SK-MEL-5 (cell line): ENCODE measurements at regions not wholly inside any gene's neighbourhood (a gene's known extent, or its start where the extent isn't known, plus 50 kb on each side); places are given as distances from the start of the nearest gene placed in this dataset.
"Not testable (repeated sequence)": the region's sequence is repeated elsewhere in the genome, so short reads cannot be mapped to it uniquely, and the experiment has no call there.

Experiments used
- DNase-seq: peaks from one replicate; pipeline ENCODE4 v3.0.0-alpha.2; 2016; ENCODE audit warnings: low read depth, low spot score
- in situ Hi-C: cut with HindIII; loops from 2 replicates; pipeline ENCODE4 v1.10.0; 2016; ENCODE audit warnings: low sequenced_read_pairs, high pct_unique_total_duplicates, low pct_unique_long_range_greater_than_20kb

GRCh38 chr20:40865095-40865494, 163.5 kb upstream of the TOP1 start:
- DNase-seq, result no peak
- in situ Hi-C loops, result no loop called here

GRCh38 chr20:40866056-40866455, 162.6 kb upstream of the TOP1 start:
- in situ Hi-C loops, result no loop called here
- DNase-seq, result no peak

GRCh38 chr20:40868551-40869217, 159.9 kb upstream of the TOP1 start:
- in situ Hi-C loops, result no loop called here
- DNase-seq, result no peak

- in situ Hi-C loops, result no loop called here
- DNase-seq, result no peak
Measured at GRCh38 chr20:40869218-40870147, 159.1 kb upstream of the TOP1 start.

GRCh38 chr20:40875116-40876085, 153.2 kb upstream of the TOP1 start:
- in situ Hi-C loops, result no loop called here

GRCh38 chr20:40878099-40878498, 150.5 kb upstream of the TOP1 start:
- in situ Hi-C loops, DNase-seq: not testable (repeated sequence)

More at GRCh38 chr20:40875116-40876085, 153.2 kb upstream of the TOP1 start:
- no peak for DNase-seq

- DNase-seq, result peak; percentile 15
- in situ Hi-C loops, result no loop called here
Measured at GRCh38 chr20:40880063-40880728, 148.4 kb upstream of the TOP1 start.

- in situ Hi-C loops, result no loop called here
- DNase-seq, result no peak
Measured at GRCh38 chr20:40880729-40881109, 147.9 kb upstream of the TOP1 start.

- no peak for DNase-seq
- in situ Hi-C loops, result no loop called here
Measured at GRCh38 chr20:40882152-40882551, 146.5 kb upstream of the TOP1 start.

- in situ Hi-C loops, result no loop called here
- DNase-seq, result peak; percentile 18
Measured at GRCh38 chr20:40883097-40883496, 145.5 kb upstream of the TOP1 start.

- no peak for DNase-seq
- in situ Hi-C loops, result no loop called here
Measured at GRCh38 chr20:40887105-40887504, 141.5 kb upstream of the TOP1 start.

GRCh38 chr20:40889266-40889665, 139.4 kb upstream of the TOP1 start:
- in situ Hi-C loops, result not testable (repeated sequence)
- DNase-seq, result peak; percentile 44

GRCh38 chr20:40890181-40890580, 138.4 kb upstream of the TOP1 start:
- in situ Hi-C loops, result no loop called here
- DNase-seq, result no peak

GRCh38 chr20:40890635-40891034, 138.0 kb upstream of the TOP1 start:
- in situ Hi-C loops, result no loop called here
- no peak for DNase-seq

GRCh38 chr20:40891351-40891750, 137.3 kb upstream of the TOP1 start:
- DNase-seq, result no peak
- in situ Hi-C loops, result no loop called here

- DNase-seq, result peak; percentile 28
- in situ Hi-C loops, result no loop called here
Measured at GRCh38 chr20:40892642-40893041, 136.0 kb upstream of the TOP1 start.

GRCh38 chr20:40893610-40894236, 134.9 kb upstream of the TOP1 start:
- in situ Hi-C loops, result no loop called here
- no peak for DNase-seq
